Right cardiac atrium (tissue), 5 donors: ENCODE measurements at regions not wholly inside any gene's neighbourhood (a gene's known extent, or its start where the extent isn't known, plus 50 kb on each side); places are given as distances from the start of the nearest gene placed in this dataset.

Source experiments
- ATAC-seq, 2 donors: fragments of 200-7000 bp; cut with Tn5 transposase; one replicate each; pipeline versions ENCODE4 v1.8.0 to v1.9.1; 2020; ENCODE audit warnings: moderate library complexity in 2 of 2, mild to moderate bottlenecking in 1 of 2
- DNase-seq, 3 donors: peaks; one replicate each; pipeline ENCODE4 v3.0.0-alpha.2; 2020
- H3K27ac ChIP-seq: one replicate; pipeline ENCODE4 v1.5.1; 2013; ENCODE audit warnings: mild to moderate bottlenecking, low read length, control low read depth, moderate library complexity
- H3K27me3 ChIP-seq: one replicate; pipeline ENCODE4 v1.6.1; 2013; ENCODE audit not compliant: control insufficient read depth, insufficient read depth
- H3K4me1 ChIP-seq: one replicate; pipeline ENCODE4 v1.6.1; 2013; ENCODE audit warnings: low read length; ENCODE audit not compliant: control insufficient read depth, insufficient read depth
- H3K4me3 ChIP-seq: one replicate; pipeline ENCODE4 v1.5.1; 2013; ENCODE audit warnings: low read length, control low read depth
- H3K9me3 ChIP-seq: one replicate; pipeline ENCODE4 v1.6.1; 2013; ENCODE audit warnings: low read length; ENCODE audit not compliant: control insufficient read depth
- WGBS: extraction: QIAGEN DNeasy Blood & Tissue Kit; methylation state at CpG from one replicate; pipeline ENCODE4 v1.1.7; 2013; 5-methylcytosine and 5-hydroxymethylcytosine counted together
- intact Hi-C, 4 donors: fragments of 100-400 bp; cut with DNase I; formaldehyde crosslinking; loops; one replicate each; pipeline versions ENCODE4 v1.11.0 to v1.14.0; 2022 to 2023
- donor health status: healthy with polysubstance abuse.
- donor health status: DM: no; HTN: yes; CAD: no.
- donor health status: DM: no; HTN: no; CAD: no.
- donor health status: DM: no; HTN: yes; CAD: no; lungs with severe emphysema.
- donor health status: DM: yes; HTN: yes; CAD: no.

DNA sequence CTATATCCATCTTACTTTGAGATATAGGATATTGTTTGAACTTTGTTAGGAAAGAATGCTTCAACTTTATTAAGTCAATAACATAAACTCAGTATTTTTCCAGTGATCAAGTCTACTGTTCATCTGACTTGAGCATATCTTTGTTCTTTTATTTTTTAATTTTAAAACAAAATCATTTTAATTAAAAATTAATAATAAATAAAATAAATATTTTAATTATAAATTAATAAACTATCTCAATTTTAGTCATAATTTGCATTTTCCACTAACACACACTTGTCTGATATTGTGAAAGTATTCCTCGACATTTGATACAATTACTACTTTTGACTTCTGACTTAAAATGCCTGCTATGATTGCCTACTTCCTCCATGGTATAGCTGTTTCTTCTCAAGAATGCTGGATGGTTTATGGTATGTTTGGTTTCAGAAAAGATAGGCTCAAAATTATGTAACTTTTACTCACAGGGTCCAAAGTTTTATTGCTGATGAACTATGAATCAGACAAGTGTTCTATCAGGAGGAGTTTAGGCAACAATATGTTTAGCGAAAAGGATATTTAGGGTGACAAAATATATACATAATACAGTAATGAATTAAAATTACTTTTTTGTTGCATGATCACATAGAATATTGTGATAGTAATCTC is 1132.3 kb upstream of the PCDH10 start:
- Histone ChIP-seq H3K27ac (no peak overlapping the region), H3K4me3 (no peak overlapping the region), H3K4me1 (no peaks in the 10 kb centered on the region), H3K9me3 (no peaks in the 10 kb centered on the region), H3K27me3 (no peaks in the 10 kb centered on the region)
- WGBS = 89% methylated on average over 2 of the region's 2 CpGs
- intact Hi-C loops = no loop called here
- ATAC-seq = no peak
- no peak for DNase-seq

DNA sequence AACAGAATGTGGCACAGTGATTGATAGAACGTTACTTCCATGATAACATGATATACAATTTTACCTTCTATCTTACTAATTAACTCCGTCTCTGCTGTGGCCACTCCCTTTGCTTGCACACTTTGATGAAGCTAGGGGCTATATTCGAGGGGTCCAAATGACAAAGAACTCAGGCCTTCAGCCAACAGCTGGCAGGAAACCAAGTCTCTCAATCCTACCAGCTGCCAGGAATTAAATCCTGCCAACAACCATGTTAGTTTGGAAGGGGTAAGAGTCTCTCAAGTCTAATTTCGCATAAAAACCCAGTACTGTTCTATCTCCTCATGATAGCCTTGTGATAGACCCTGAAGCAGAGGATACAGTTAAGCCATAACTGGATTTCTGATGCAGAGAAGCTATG is 1122.9 kb upstream of the PCDH10 start:
- Histone ChIP-seq H3K9me3 (no peaks in the 10 kb centered on the region), H3K4me3 (no peak overlapping the region), H3K4me1 (no peaks in the 10 kb centered on the region), H3K27me3 (no peaks in the 10 kb centered on the region), H3K27ac (no peak overlapping the region)
- DNase-seq (no peak), ATAC-seq (no peak)
- 29% methylated on average over 4 of the region's 4 CpGs for WGBS
- intact Hi-C loops = no loop called here

DNA sequence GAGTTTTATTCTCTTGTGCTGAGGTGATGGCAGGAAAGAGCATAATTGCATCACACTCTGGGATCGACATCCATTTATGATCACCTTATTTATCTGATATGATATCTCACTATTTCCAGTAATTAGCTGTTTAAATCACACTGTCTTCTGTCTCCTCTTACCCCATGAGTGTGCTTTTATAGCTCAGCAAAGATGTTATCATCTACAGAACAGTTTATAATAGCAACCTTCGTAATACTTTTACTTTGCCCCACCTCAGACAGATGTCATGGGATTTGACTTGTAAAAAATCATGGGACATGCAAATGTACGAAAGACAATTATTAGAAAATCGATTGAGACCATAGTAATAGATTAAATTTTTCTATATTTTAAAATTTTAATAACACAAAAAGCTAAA is 1122.3 kb upstream of the PCDH10 start:
- intact Hi-C loops = no loop called here
- no peak for ATAC-seq

DNA sequence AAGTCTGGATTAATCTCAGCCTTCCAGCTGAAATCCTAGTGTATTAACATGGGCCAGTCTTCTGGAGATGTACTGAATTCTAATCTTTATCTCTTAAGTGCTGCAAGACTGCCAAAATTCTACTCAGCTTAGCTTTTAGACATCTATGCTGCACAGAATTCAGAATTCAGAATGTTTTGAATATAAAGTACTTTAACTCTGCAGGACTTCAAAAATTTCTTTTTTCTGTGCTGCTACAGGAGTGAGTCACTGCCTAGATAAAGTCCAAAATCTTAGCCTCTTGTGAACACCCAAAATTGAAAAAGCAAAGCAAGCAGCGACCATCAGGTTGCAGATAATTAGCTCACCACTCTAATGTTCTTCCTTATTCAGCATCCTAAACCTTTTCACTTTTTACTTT is 1092.6 kb upstream of the PCDH10 start:
- no peak for ATAC-seq
- no peak for DNase-seq
- WGBS = 42% methylated on average over 1 of the region's 1 CpG
- no peaks in the 10 kb centered on the region for H3K4me1 ChIP-seq
- H3K9me3 ChIP-seq = no peaks in the 10 kb centered on the region
- no peak overlapping the region for H3K27ac ChIP-seq
- intact Hi-C loops = no loop called here
- H3K4me3 ChIP-seq = no peak overlapping the region
- H3K27me3 ChIP-seq = no peaks in the 10 kb centered on the region

More for the DNA sequence above, 1122.3 kb upstream of the PCDH10 start:
- WGBS = 59% methylated on average over 4 of the region's 4 CpGs
- H3K4me3 ChIP-seq = no peak overlapping the region
- no peaks in the 10 kb centered on the region for H3K4me1 ChIP-seq
- no peaks in the 10 kb centered on the region for H3K9me3 ChIP-seq
- no peak overlapping the region for H3K27ac ChIP-seq
- no peak for DNase-seq
- no peaks in the 10 kb centered on the region for H3K27me3 ChIP-seq

DNA sequence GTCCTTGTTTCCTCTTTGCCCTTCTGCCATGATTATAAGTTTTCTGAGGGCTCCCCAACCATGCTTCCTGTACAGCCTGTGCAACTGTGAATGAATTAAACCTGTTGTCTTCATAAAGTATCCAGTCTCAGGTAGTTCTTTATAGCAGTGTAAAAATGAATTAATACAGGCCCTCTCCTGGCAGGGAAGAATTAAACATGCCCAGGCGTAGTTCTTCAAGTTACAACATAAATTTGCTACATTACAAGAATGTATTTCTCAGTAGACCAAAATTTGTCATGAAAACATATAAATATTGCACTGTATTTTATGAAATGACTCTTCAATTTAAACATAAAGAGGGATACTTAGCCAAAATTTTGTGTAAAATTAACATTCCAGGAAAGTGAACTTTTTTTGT is 1089.9 kb upstream of the PCDH10 start:
- DNase-seq (no peak), ATAC-seq (no peak)
- Histone ChIP-seq H3K9me3 (no peaks in the 10 kb centered on the region), H3K4me1 (no peaks in the 10 kb centered on the region), H3K4me3 (no peak overlapping the region), H3K27me3 (no peaks in the 10 kb centered on the region), H3K27ac (no peak overlapping the region)
- 94% methylated on average over 1 of the region's 1 CpG for WGBS
- intact Hi-C loops = no loop called here

DNA sequence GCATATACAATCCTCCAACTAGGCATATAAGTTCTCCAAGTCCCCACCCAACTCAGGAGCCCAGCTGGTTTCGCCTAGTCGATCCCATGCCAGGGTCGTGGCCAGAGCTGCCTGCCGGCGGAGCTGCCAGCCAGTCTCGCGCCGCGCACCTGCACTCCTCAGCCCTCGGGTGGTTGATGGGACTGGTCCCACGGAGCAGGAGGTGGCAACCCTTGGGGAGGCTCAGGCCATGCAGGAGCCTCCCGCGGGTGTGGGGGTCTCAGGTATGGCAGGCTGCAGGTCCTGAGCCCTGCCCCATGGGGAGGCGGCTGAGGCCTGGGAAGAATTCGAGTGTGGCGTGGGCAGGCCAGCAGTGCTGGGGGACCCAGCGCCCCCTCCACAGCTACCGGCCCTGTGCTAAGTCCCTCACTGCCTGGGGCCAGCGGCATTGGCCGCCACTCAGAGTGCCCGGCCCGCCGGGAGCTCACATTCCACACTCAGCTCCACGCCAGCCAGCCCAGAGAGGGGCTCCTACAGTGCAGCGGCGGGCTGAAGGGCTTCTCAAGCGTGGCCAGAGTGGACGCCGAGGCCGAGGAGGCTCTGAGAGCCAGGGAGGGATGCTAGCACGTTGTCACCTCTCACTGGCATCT is 1086.4 kb upstream of the PCDH10 start:
- Histone ChIP-seq H3K27me3 (no peaks in the 10 kb centered on the region), H3K9me3 (no peaks in the 10 kb centered on the region), H3K4me1 (no peaks in the 10 kb centered on the region), H3K27ac (no peak overlapping the region), H3K4me3 (no peak overlapping the region)
- DNase-seq (peak in 2 of 3 donors; percentile 23 to 31), ATAC-seq (peak in 1 of 2 donors; percentile 33)
- 96% methylated on average over 31 of the region's 31 CpGs for WGBS
- intact Hi-C loops = no loop called here

DNA sequence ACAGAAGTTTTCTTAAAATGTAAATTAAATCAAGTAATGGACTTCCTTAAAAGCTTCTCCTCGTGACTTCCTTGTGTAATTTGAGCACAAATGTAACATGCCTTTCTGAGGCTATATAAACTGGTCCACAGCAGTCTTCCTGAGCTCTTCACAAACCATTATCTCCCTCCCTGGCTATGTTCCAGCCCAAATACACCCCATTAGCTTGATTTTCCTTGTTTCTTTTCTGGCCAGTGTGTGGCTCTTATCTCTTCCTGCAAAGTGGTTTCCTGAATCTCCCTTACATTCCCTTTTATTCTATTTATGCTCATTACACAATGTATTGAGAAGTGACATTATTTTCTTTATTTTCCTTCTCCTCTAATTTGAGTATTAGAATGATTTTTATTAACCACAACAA is 1085.3 kb upstream of the PCDH10 start:
- Histone ChIP-seq H3K4me1 (no peaks in the 10 kb centered on the region), H3K9me3 (no peaks in the 10 kb centered on the region), H3K27ac (no peak overlapping the region), H3K4me3 (no peak overlapping the region), H3K27me3 (no peaks in the 10 kb centered on the region)
- ATAC-seq (peak in 1 of 2 donors; percentile 62), DNase-seq (no peak)
- intact Hi-C loops = no loop called here
- WGBS = 27% methylated on average over 1 of the region's 1 CpG

DNA sequence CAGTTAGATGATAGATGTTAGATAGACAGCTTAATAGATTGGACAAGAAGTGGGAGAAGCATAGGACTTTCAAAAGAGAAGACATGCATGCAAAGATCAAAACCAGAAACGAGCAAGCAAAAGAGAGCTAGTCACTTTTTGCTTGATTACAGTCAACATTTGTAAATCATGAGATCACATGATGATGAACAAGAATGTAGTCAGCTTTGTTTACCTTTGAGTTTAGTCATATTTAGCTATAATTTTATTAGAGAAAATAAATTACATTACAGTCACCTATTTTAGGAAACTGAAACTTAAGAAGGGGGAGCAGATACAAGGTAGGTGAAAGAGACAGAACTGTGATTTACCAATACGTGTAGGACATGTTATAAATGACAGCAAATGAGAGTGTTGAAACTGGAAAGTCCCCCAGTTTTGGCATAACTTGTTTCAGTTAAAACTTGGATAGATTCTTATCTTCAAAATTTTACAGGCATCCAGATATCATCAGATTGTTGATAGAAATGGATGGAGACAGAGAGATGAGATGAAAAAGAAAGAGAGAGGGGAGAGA is 1083.1 kb upstream of the PCDH10 start:
- intact Hi-C loops = no loop called here
- Histone ChIP-seq H3K9me3 (no peaks in the 10 kb centered on the region), H3K27ac (no peak overlapping the region), H3K27me3 (no peaks in the 10 kb centered on the region), H3K4me1 (no peaks in the 10 kb centered on the region), H3K4me3 (no peak overlapping the region)
- no peak for ATAC-seq
- WGBS = 63% methylated on average over 2 of the region's 2 CpGs
- no peak for DNase-seq

DNA sequence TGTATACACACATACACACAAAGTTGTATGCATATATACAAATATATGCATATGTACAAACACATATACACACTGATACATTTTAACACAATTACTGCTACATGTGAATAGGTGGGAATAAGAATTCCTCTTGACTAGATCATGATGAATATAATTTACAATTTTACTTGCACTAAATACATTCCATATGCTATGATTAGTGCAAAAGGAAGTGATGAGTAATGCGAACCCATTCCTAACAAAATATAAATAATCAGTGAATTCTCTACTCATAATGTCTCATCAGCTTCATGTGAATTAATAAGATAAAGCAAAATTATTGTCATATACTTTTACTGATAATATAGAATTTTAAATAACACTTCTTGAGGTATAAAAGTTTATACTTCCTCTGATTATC is 1077.3 kb upstream of the PCDH10 start:
- intact Hi-C loops = no loop called here
- no peaks in the 10 kb centered on the region for H3K27me3 ChIP-seq
- no peak for DNase-seq
- no peak for ATAC-seq
- WGBS = 73% methylated on average over 1 of the region's 1 CpG
- no peak overlapping the region for H3K27ac ChIP-seq
- no peak overlapping the region for H3K4me3 ChIP-seq
- H3K4me1 ChIP-seq = no peaks in the 10 kb centered on the region
- H3K9me3 ChIP-seq = no peaks in the 10 kb centered on the region

DNA sequence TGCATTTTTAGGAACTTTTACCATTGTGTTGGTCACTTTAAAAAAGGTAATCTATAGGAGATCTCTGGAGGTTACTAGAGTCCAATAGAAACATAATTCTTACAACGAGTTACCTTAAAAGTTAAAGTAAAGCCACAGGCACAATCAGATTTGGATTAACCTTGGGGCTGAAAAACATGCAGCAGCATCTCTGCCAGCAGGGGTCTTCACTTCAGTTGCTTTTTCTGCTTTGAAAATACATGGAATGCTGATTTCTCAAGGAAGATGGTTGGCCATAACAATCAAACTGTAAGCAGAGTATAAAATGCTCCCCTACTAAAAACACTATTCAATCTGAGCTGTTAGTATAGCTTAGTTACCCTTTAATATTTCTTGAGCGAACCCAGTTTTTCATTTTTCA is 1072.3 kb upstream of the PCDH10 start:
- Histone ChIP-seq H3K4me3 (no peak overlapping the region), H3K27me3 (no peaks in the 10 kb centered on the region), H3K27ac (no peak overlapping the region), H3K9me3 (no peaks in the 10 kb centered on the region), H3K4me1 (no peaks in the 10 kb centered on the region)
- 73% methylated on average over 2 of the region's 2 CpGs for WGBS
- intact Hi-C loops = no loop called here
- ATAC-seq = no peak
- DNase-seq = no peak

DNA sequence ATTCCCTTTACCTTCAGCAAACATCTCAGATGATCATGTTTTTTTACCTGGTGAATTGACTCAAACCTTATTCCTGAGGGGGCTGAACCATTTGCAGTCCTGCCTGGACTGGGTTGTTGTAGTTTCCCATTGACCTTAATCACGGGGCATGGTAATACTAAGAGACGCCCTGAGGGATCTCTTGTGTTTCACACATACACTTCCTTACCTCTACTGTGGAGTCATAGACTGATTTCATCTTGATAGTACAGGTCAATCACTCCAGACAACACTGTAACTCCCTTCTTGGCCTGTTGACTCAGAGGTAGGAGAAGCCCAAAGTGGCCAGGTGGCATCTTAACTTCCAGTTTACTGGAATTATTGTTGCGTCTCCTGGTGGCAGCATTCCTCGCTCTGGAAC is 1064.0 kb upstream of the PCDH10 start:
- intact Hi-C loops = no loop called here
- no peaks in the 10 kb centered on the region for H3K9me3 ChIP-seq
- 60% methylated on average over 4 of the region's 4 CpGs for WGBS
- ATAC-seq (no peak), DNase-seq (no peak)
- H3K27me3 ChIP-seq = no peaks in the 10 kb centered on the region
- H3K27ac ChIP-seq = no peak overlapping the region
- H3K4me3 ChIP-seq = no peak overlapping the region
- no peaks in the 10 kb centered on the region for H3K4me1 ChIP-seq
